A673 (cell line): ENCODE measurements at regions not wholly inside any gene's neighbourhood (a gene's known extent, or its start where the extent isn't known, plus 50 kb on each side); places are given as distances from the start of the nearest gene placed in this dataset.

Source experiments
- EZH2 ChIP-seq: fragments of 200-600 bp; sonication (generic); IDR thresholded peaks from 2 replicates; pipeline ENCODE4 v1.6.1; 2017; ENCODE audit warnings: borderline replicate concordance, low read depth, mild to moderate bottlenecking, mixed read lengths, antibody characterized with exemption, low read length; ENCODE audit not compliant: poor library complexity, severe bottlenecking
- TF ChIP-seq, protein P1 (sequence below): fragments of 300-800, 200-600 bp; sonication (generic); conservative IDR thresholded peaks from 2 replicates; pipeline ENCODE4 v1.5.1; 2017; ENCODE audit warnings: low read depth, mild to moderate bottlenecking, antibody characterized with exemption, low read length, moderate library complexity, mixed read lengths

DNA sequence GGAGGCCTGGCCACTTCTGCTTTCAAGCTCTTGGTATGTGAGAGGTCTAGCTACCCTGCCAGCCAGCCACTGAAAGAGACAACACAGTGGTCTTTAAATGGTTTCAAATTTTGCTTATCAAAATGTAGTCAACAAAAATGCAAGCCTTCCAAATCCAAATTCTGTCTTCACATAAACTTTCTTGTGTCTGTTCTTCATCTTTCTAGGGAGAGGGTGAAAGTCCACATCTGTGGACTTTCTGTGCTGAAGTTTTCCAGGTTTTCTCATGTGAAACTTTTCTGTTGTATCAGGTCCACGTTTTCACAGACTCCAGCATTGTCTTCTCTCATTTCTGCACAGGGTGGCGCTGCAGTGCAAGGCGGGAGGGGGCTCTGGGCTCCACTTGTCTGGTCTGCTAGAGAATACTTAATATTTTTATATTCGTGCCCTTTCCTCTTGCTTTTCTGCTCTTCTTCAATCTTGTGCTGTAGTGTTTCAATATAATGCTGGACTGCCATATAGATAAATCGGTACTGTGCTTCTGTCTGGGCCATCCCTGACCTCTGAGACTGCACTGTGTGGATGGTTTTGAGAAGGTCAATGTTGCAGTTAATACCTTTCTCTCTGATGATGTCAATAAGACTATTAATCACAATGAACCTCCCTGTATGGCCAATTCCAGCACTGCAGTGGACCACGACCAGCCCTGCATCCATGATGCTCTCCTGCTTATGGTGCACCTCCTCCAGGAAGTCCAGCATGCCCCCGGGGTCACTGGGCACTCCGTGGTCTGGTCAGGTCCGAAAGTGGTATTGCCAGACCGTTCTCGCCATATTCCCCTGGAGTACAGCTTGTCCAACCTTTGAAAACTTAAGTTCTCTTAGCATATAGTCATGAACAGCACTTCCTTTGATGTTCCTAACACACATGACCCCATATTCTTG is 161.6 kb upstream of the TNFAIP3 start:
- TF ChIP-seq, protein P1, sequence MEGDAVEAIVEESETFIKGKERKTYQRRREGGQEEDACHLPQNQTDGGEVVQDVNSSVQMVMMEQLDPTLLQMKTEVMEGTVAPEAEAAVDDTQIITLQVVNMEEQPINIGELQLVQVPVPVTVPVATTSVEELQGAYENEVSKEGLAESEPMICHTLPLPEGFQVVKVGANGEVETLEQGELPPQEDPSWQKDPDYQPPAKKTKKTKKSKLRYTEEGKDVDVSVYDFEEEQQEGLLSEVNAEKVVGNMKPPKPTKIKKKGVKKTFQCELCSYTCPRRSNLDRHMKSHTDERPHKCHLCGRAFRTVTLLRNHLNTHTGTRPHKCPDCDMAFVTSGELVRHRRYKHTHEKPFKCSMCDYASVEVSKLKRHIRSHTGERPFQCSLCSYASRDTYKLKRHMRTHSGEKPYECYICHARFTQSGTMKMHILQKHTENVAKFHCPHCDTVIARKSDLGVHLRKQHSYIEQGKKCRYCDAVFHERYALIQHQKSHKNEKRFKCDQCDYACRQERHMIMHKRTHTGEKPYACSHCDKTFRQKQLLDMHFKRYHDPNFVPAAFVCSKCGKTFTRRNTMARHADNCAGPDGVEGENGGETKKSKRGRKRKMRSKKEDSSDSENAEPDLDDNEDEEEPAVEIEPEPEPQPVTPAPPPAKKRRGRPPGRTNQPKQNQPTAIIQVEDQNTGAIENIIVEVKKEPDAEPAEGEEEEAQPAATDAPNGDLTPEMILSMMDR, result peak; percentile 79
- no peak for TF ChIP-seq EZH2
